ENCODE measurements at regions not wholly inside any gene's neighbourhood (a gene's known extent, or its start where the extent isn't known, plus 50 kb on each side); places are given as distances from the start of the nearest gene placed in this dataset.
"Not testable (repeated sequence)": the region's sequence is repeated elsewhere in the genome, so short reads cannot be mapped to it uniquely, and the experiment has no call there.

DNA sequence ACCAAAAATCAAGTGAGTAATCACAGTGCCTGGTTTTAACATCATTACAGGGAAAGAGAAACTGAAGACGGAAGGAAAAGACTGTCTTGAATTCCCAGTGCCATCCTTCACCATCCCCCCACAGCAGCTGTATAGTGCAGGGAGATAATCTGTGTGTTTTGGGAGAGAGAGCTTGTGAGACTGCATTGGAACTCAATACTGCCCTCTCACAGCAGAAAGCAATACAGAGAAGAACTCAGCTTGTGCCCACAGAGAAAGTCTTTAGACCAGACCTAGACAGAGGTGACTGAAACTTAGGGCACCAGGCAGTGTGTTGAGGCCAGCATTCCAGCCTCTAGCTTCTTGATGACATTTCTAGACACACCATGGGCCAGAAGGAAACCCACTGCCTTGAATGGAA lies 754.7 kb upstream of the CDH6 start:
- no peak for FAIRE-seq
- no peaks in the 10 kb centered on the region for H3K36me3 ChIP-seq (ENCODE audit: control insufficient read depth in 2 of 3, insufficient read depth in 3 of 3, low read length in 3 of 3)
- no peaks in the 10 kb centered on the region for H3K27me3 ChIP-seq (ENCODE audit: control insufficient read depth, insufficient read depth, low read length)
- H3K9ac ChIP-seq (ENCODE audit: low read length in 3 of 3) = no peak overlapping the region
- no peak overlapping the region for H3K27ac ChIP-seq (ENCODE audit: low read depth in 2 of 2, low read length in 2 of 2)
- no peak for DNase-seq
- H3K9me3 ChIP-seq (ENCODE audit: control insufficient read depth in 2 of 3, insufficient read depth in 1 of 3, low read length in 3 of 3) = peaks cover 0 to 2% (median 0%) of the 10 kb centered on the region in 3 donors
- intact Hi-C loops (cut with DNase I) = no loop called here
- TF ChIP-seq, protein P1, sequence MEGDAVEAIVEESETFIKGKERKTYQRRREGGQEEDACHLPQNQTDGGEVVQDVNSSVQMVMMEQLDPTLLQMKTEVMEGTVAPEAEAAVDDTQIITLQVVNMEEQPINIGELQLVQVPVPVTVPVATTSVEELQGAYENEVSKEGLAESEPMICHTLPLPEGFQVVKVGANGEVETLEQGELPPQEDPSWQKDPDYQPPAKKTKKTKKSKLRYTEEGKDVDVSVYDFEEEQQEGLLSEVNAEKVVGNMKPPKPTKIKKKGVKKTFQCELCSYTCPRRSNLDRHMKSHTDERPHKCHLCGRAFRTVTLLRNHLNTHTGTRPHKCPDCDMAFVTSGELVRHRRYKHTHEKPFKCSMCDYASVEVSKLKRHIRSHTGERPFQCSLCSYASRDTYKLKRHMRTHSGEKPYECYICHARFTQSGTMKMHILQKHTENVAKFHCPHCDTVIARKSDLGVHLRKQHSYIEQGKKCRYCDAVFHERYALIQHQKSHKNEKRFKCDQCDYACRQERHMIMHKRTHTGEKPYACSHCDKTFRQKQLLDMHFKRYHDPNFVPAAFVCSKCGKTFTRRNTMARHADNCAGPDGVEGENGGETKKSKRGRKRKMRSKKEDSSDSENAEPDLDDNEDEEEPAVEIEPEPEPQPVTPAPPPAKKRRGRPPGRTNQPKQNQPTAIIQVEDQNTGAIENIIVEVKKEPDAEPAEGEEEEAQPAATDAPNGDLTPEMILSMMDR (IDR thresholded peaks at IDR 0.05; ENCODE audit: borderline replicate concordance, extremely low read depth, insufficient read depth) = no peak
- H3K4me3 ChIP-seq (ENCODE audit: low read length in 3 of 3) = no peak overlapping the region
- no peaks in the 10 kb centered on the region for H3K4me1 ChIP-seq (ENCODE audit: control insufficient read depth in 2 of 3, insufficient read depth in 2 of 3, low read depth in 1 of 3, low read length in 3 of 3)

DNA sequence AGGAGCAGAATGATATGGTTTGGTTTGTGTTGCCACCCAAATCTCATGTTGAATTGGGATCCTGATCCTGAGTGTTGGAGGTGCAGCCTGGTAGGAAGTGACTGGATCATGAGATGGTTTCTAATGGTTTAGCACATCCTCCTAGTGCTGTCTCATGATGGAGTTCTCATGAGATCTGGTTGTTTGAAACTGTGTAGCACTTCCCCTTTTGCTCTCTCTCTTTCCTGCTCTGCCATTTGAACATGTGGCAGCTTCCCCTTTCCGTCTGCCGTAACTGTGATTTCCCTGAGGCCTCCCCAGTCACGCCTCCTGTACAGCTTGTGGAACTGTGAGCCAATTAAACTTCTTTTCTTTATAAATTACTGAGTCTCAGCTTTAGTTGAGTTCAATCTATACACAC lies 756.8 kb upstream of the CDH6 start:
- no peak for FAIRE-seq
- Histone ChIP-seq H3K9ac (ENCODE audit: low read length in 3 of 3) (no peak overlapping the region), H3K36me3 (ENCODE audit: control insufficient read depth in 2 of 3, insufficient read depth in 3 of 3, low read length in 3 of 3) (no peaks in the 10 kb centered on the region), H3K4me3 (ENCODE audit: low read length in 3 of 3) (no peak overlapping the region), H3K4me1 (ENCODE audit: control insufficient read depth in 2 of 3, insufficient read depth in 2 of 3, low read depth in 1 of 3, low read length in 3 of 3) (no peaks in the 10 kb centered on the region), H3K27ac (ENCODE audit: low read depth in 2 of 2, low read length in 2 of 2) (no peak overlapping the region), H3K9me3 (ENCODE audit: control insufficient read depth in 2 of 3, insufficient read depth in 1 of 3, low read length in 3 of 3) (peaks cover 0 to 2% (median 0%) of the 10 kb centered on the region in 3 donors), H3K27me3 (ENCODE audit: control insufficient read depth, insufficient read depth, low read length) (no peaks in the 10 kb centered on the region)
- TF ChIP-seq, protein P1 (IDR thresholded peaks at IDR 0.05; ENCODE audit: borderline replicate concordance, extremely low read depth, insufficient read depth) = no peak
- intact Hi-C loops (cut with DNase I) = no loop called here
- DNase-seq = no peak

DNA sequence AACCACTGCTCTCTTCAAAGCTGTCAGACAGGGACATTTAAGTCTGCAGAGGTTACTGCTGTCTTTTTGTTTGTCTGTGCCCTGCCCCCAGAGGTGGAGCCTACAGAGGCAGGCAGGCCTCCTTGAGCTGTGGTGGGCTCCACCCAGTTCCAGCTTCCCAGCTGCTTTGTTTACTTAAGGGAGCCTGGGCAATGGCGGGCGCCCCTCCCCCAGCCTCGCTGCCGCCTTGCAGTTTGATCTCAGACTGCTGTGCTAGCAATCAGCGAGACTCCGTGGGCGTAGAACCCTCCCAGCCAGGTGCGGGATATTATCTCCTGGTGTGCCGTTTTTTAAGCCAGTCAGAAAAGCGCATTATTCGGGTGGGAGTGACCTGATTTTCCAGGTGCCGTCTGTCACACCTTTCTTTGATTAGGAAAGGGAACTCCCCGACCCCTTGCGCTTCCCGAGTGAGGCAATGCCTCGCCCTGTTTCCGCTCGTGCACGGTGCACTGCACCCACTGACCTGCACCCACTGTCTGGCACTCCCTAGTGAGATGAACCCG lies 764.5 kb upstream of the CDH6 start:
- FAIRE-seq; H3K36me3 ChIP-seq (ENCODE audit: control insufficient read depth in 2 of 3, insufficient read depth in 3 of 3, low read length in 3 of 3); H3K4me3 ChIP-seq (ENCODE audit: low read length in 3 of 3); intact Hi-C loops (cut with DNase I); H3K27ac ChIP-seq (ENCODE audit: low read depth in 2 of 2, low read length in 2 of 2); H3K27me3 ChIP-seq (ENCODE audit: control insufficient read depth, insufficient read depth, low read length); H3K9me3 ChIP-seq (ENCODE audit: control insufficient read depth in 2 of 3, insufficient read depth in 1 of 3, low read length in 3 of 3); H3K4me1 ChIP-seq (ENCODE audit: control insufficient read depth in 2 of 3, insufficient read depth in 2 of 3, low read depth in 1 of 3, low read length in 3 of 3); DNase-seq; H3K9ac ChIP-seq (ENCODE audit: low read length in 3 of 3): not testable (repeated sequence)

DNA sequence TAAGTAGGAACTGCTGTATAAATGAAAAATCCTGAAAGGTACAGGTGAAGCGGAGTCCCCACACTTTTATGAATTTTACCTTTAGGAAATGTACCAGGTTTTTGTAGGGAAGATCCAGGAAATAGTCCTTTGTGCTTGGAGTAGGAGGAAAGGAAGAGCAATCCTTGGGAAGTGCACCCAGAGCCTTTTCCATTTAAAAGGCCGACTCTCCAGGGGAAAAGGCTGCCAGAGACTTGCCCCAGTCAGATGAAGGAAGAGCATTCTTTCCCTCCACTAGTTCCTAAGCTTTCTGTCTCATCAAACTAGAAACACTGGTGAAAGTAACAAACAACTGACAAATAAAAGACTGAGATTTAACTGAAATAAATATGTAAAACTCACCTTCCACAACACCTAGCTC lies 779.4 kb upstream of the CDH6 start:
- FAIRE-seq (no peak), DNase-seq (no peak)
- intact Hi-C loops (cut with DNase I) = no loop called here
- H3K9me3 ChIP-seq (ENCODE audit: control insufficient read depth in 2 of 3, insufficient read depth in 1 of 3, low read length in 3 of 3) = peaks cover 0 to 6% (median 0%) of the 10 kb centered on the region in 3 donors
- H3K27me3 ChIP-seq (ENCODE audit: control insufficient read depth, insufficient read depth, low read length) = no peaks in the 10 kb centered on the region
- no peaks in the 10 kb centered on the region for H3K4me1 ChIP-seq (ENCODE audit: control insufficient read depth in 2 of 3, insufficient read depth in 2 of 3, low read depth in 1 of 3, low read length in 3 of 3)
- H3K27ac ChIP-seq (ENCODE audit: low read depth in 2 of 2, low read length in 2 of 2) = no peak overlapping the region
- TF ChIP-seq, protein P1 (IDR thresholded peaks at IDR 0.05; ENCODE audit: borderline replicate concordance, extremely low read depth, insufficient read depth) = no peak
- no peak overlapping the region for H3K9ac ChIP-seq (ENCODE audit: low read length in 3 of 3)
- no peak overlapping the region for H3K4me3 ChIP-seq (ENCODE audit: low read length in 3 of 3)
- no peaks in the 10 kb centered on the region for H3K36me3 ChIP-seq (ENCODE audit: control insufficient read depth in 2 of 3, insufficient read depth in 3 of 3, low read length in 3 of 3)
